Mammary epithelial cell (primary cell): ENCODE measurements at regions not wholly inside any gene's neighbourhood (a gene's known extent, or its start where the extent isn't known, plus 50 kb on each side); places are given as distances from the start of the nearest gene placed in this dataset.

Source experiments
- EZH2 ChIP-seq: IDR thresholded peaks from 2 replicates; pipeline ENCODE4 v1.6.1; 2012; ENCODE audit warnings: low read length, inconsistent platforms, borderline replicate concordance
- TF ChIP-seq, protein P1 (sequence below), 2 donors: IDR thresholded peaks in 1 of 2; conservative IDR thresholded peaks in 1 of 2; 2 replicates each; pipeline ENCODE4 v1.5.1; 2011 to 2012; ENCODE audit warnings: inconsistent platforms in 2 of 2, low read length in 2 of 2, mild to moderate bottlenecking in 2 of 2, control low read depth in 1 of 2, low read depth in 1 of 2; ENCODE audit not compliant: insufficient read depth in 1 of 2; ENCODE audit errors: extremely low read depth in 1 of 2

DNA sequence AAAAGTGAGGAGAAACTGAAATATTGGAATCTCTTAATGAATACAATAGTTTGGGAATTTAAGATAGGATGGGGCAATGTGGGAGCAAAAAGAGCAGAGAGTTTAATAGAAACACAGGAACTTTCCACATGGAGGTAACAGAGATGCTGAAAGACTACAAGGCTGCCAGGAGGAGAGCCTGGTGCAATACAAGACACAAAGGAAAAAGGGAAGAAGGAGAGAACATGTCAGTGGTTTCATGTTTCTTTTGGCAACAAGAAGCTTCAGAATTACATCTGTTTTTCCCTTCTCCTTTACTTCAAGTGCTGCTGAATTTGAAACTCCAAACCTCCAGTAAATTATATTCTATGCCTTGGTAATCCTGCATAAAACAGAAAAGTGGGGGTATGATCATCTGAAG is 474.3 kb downstream of the FAT4 start:
- TF ChIP-seq, protein P1, sequence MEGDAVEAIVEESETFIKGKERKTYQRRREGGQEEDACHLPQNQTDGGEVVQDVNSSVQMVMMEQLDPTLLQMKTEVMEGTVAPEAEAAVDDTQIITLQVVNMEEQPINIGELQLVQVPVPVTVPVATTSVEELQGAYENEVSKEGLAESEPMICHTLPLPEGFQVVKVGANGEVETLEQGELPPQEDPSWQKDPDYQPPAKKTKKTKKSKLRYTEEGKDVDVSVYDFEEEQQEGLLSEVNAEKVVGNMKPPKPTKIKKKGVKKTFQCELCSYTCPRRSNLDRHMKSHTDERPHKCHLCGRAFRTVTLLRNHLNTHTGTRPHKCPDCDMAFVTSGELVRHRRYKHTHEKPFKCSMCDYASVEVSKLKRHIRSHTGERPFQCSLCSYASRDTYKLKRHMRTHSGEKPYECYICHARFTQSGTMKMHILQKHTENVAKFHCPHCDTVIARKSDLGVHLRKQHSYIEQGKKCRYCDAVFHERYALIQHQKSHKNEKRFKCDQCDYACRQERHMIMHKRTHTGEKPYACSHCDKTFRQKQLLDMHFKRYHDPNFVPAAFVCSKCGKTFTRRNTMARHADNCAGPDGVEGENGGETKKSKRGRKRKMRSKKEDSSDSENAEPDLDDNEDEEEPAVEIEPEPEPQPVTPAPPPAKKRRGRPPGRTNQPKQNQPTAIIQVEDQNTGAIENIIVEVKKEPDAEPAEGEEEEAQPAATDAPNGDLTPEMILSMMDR (conservative IDR thresholded peaks at IDR 0.05 in 1 of 2, IDR thresholded peaks at IDR 0.05 in 1 of 2; ENCODE audit: extremely low read depth in 1 of 2, insufficient read depth in 1 of 2, low read depth in 1 of 2, low read length in 2 of 2), result no peak
- no peak for TF ChIP-seq EZH2
